ENCODE measurements at regions not wholly inside any gene's neighbourhood (a gene's known extent, or its start where the extent isn't known, plus 50 kb on each side); places are given as distances from the start of the nearest gene placed in this dataset.

DNA sequence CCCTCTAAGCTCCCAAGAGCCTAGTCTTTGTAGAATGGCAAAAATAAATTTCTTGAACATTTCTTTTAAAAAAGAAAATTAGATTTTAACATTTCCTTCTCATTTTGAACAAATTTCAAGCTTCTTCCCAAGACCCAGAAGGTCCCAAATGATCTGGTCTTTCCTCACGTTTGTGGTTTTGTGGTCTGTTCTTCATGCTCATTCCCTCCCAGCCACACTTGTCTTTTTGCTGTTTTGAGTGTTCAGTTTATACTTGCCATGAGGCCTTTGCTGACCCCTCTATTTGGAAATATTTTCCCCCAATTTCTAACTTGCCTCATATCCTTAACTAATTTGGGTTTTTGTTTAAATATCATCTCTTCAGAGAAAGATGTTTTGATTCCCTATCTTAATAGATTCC is 133.4 kb upstream of the PAPPA start:
- no peak overlapping the region for H3K4me3 Mint-ChIP-seq
- no CpG with 5 or more reads among the region's 1 CpG for WGBS (ENCODE audit: extremely low coverage, insufficient read length, low lambda C conversion rate)

More for the DNA sequence above, 133.4 kb upstream of the PAPPA start:
- Histone ChIP-seq H3K23me2 (ENCODE audit: insufficient read length, low read depth, low read length, poor library complexity, severe bottlenecking) (no peaks in the 10 kb centered on the region), H3K14ac (ENCODE audit: insufficient read depth, low read length) (no peak overlapping the region), H2BK12ac (ENCODE audit: insufficient read length, low read depth, low read length) (no peak overlapping the region), H3K27me3 (ENCODE audit: insufficient read depth, low read length) (no peaks in the 10 kb centered on the region), H2BK120ac (ENCODE audit: low read depth, low read length, poor library complexity, severe bottlenecking) (no peak overlapping the region), H3K4ac (ENCODE audit: low read depth, low read length) (no peak overlapping the region), H3K79me1 (ENCODE audit: insufficient read depth, low read depth, low read length, poor library complexity, severe bottlenecking) (no peaks in the 10 kb centered on the region), H2AK5ac (ENCODE audit: insufficient read length, low read length) (no peak overlapping the region), H3K4me1 (ENCODE audit: insufficient read depth, low read length) (no peaks in the 10 kb centered on the region), H4K8ac (replicated peaks; ENCODE audit: insufficient read length, low read depth, low read length) (no peak overlapping the region), H3K18ac (ENCODE audit: insufficient read length, low read depth, low read length) (no peak overlapping the region), H4K91ac (ENCODE audit: insufficient read length, low read depth, low read length) (no peak overlapping the region), H3K9me3 (ENCODE audit: control insufficient read depth, low read depth, low read length) (no peaks in the 10 kb centered on the region), H2BK20ac (ENCODE audit: low read depth, low read length, poor library complexity, severe bottlenecking) (no peak overlapping the region), H3K56ac (ENCODE audit: insufficient read length, low read depth, low read length) (no peak overlapping the region), H3T11ph (ENCODE audit: low read length) (no peak overlapping the region), H4K20me1 (ENCODE audit: control insufficient read depth, insufficient read depth, insufficient read length) (no peaks in the 10 kb centered on the region), H3K79me2 (ENCODE audit: insufficient read depth, low read length) (no peaks in the 10 kb centered on the region), H4K5ac (ENCODE audit: insufficient read length, low read depth, low read length) (no peak overlapping the region), H2BK5ac (ENCODE audit: insufficient read length, low read length) (no peak overlapping the region), H3K23ac (ENCODE audit: insufficient read length, low read depth, low read length) (no peak overlapping the region), H2AFZ (ENCODE audit: low read length) (no peak overlapping the region), H3K9ac (ENCODE audit: extremely low read depth, insufficient read length, low read length) (no peak overlapping the region), H3K4me2 (ENCODE audit: insufficient read depth, insufficient read length, low read length) (no peak overlapping the region), H2BK15ac (ENCODE audit: low read depth, low read length) (no peak overlapping the region), H3K27ac (ENCODE audit: insufficient read length, low read depth, low read length) (no peak overlapping the region)
- TF ChIP-seq, protein P1, sequence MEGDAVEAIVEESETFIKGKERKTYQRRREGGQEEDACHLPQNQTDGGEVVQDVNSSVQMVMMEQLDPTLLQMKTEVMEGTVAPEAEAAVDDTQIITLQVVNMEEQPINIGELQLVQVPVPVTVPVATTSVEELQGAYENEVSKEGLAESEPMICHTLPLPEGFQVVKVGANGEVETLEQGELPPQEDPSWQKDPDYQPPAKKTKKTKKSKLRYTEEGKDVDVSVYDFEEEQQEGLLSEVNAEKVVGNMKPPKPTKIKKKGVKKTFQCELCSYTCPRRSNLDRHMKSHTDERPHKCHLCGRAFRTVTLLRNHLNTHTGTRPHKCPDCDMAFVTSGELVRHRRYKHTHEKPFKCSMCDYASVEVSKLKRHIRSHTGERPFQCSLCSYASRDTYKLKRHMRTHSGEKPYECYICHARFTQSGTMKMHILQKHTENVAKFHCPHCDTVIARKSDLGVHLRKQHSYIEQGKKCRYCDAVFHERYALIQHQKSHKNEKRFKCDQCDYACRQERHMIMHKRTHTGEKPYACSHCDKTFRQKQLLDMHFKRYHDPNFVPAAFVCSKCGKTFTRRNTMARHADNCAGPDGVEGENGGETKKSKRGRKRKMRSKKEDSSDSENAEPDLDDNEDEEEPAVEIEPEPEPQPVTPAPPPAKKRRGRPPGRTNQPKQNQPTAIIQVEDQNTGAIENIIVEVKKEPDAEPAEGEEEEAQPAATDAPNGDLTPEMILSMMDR (conservative IDR thresholded peaks at IDR 0.05), result no peak
- Mint-ChIP-seq H3K36me3 (ENCODE audit: insufficient read depth in 1 of 3, low read depth in 3 of 3) (no peaks in the 10 kb centered on the region), H3K4me1 (no peaks in the 10 kb centered on the region), H3K9me3 (no peaks in the 10 kb centered on the region; a peak in 1 of 5 replicates), H3K27ac (no peak overlapping the region), H3K27me3 (ENCODE audit: low read depth) (no peaks in the 10 kb centered on the region)
- DNase-seq, result no peak
